WERI-Rb-1 (cell line): ENCODE measurements at regions not wholly inside any gene's neighbourhood (a gene's known extent, or its start where the extent isn't known, plus 50 kb on each side); places are given as distances from the start of the nearest gene placed in this dataset.

Source experiments
- DNase-seq: peaks from one replicate; pipeline ENCODE4 v3.0.0-alpha.2; 2020
- H3K27ac ChIP-seq: fragments of 250-450 bp; sonication (Bioruptor Pico); 2 replicates; pipeline ENCODE4 v1.5.1; 2020; ENCODE audit warnings: mild to moderate bottlenecking, moderate library complexity
- H3K27me3 ChIP-seq: fragments of 250-450 bp; sonication (Bioruptor Pico); 2 replicates; pipeline ENCODE4 v1.5.1; 2021; ENCODE audit warnings: mild to moderate bottlenecking, low read depth, moderate library complexity; ENCODE audit not compliant: insufficient read depth, severe bottlenecking
- H3K36me3 ChIP-seq: fragments of 250-450 bp; sonication (Bioruptor Pico); 2 replicates; pipeline ENCODE4 v1.5.1; 2020; ENCODE audit warnings: mild to moderate bottlenecking, moderate library complexity
- H3K4me3 ChIP-seq: 2 replicates; pipeline ENCODE4 v1.5.1; 2011; ENCODE audit warnings: low read depth, mild to moderate bottlenecking, control low read depth, low read length
- H3K9me3 ChIP-seq: fragments of 250-450 bp; sonication (Bioruptor Pico); 2 replicates; pipeline ENCODE4 v1.5.1; 2021; ENCODE audit warnings: mild to moderate bottlenecking, moderate library complexity; ENCODE audit not compliant: severe bottlenecking
- TF ChIP-seq, protein P1 (sequence below): IDR thresholded peaks from 2 replicates; pipeline ENCODE4 v1.5.1; 2011; ENCODE audit warnings: low read depth, mild to moderate bottlenecking, control low read depth, inconsistent platforms, low read length

DNA sequence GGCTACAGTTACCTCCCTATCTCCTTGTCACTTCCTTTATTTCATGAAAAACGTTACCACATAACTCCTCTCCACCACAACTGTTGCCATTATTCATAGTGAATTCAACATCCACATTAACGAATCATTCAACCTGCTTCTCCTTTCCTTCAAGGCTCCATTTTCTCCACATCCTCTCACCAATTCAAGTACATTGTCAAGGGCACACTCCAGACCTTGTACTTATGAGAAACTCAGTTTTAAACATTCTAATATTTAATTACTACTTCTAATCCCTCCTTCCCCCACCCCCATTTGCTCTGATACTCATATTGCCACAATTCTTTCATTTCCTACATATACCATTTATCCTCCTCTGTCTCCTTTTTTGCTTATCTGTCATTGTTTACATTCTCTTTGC lies 871.2 kb downstream of the TUSC7 start:
- Histone ChIP-seq H3K4me3 (no peak overlapping the region), H3K27ac (no peak overlapping the region), H3K27me3 (peaks cover 19% of the 10 kb centered on the region), H3K36me3 (no peaks in the 10 kb centered on the region), H3K9me3 (no peaks in the 10 kb centered on the region)
- TF ChIP-seq, protein P1, sequence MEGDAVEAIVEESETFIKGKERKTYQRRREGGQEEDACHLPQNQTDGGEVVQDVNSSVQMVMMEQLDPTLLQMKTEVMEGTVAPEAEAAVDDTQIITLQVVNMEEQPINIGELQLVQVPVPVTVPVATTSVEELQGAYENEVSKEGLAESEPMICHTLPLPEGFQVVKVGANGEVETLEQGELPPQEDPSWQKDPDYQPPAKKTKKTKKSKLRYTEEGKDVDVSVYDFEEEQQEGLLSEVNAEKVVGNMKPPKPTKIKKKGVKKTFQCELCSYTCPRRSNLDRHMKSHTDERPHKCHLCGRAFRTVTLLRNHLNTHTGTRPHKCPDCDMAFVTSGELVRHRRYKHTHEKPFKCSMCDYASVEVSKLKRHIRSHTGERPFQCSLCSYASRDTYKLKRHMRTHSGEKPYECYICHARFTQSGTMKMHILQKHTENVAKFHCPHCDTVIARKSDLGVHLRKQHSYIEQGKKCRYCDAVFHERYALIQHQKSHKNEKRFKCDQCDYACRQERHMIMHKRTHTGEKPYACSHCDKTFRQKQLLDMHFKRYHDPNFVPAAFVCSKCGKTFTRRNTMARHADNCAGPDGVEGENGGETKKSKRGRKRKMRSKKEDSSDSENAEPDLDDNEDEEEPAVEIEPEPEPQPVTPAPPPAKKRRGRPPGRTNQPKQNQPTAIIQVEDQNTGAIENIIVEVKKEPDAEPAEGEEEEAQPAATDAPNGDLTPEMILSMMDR, result no peak
- no peak for DNase-seq

DNA sequence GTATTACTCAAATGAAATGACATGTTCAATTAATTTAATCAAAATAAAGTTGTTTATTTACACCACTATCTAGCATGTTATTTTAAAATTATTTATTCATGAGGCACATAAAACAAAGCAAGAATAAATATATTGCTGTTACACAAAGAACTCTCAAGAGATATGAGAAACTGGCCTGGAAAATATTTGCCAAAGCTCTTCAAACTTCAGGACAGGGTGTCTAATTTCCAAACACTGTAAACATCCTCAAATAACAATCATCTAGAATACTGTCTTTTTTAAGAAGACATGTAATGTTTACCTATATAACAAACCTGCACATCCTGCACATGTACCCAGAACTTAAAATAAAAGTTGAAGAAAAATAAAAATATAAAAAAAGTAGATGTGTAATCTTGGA lies 876.6 kb downstream of the TUSC7 start:
- DNase-seq, result no peak
- H3K4me3 ChIP-seq, result no peak overlapping the region
- H3K9me3 ChIP-seq, result no peaks in the 10 kb centered on the region
- H3K27me3 ChIP-seq, result peaks cover 7% of the 10 kb centered on the region
- no peaks in the 10 kb centered on the region for H3K36me3 ChIP-seq
- TF ChIP-seq, protein P1, result no peak
- H3K27ac ChIP-seq, result no peak overlapping the region

DNA sequence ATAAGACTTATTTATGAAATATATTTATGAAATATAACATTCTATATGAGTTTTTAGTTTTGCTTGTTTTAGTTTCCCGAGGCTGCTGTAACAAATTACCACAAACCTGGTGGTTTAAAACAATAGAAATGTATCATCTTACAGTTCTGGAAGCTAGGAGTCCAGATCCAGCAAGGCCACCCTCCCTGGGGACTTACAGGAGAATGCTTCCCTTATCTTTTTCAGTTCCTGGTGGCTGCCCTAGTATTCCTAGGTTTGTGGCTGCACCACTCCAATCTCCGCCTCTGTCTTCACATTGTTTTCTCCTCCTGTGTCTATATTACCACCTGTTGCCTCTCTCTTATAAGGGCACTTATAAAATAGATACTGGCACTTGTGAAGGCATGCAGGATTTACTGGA lies 877.8 kb downstream of the TUSC7 start:
- Histone ChIP-seq H3K27ac (no peak overlapping the region), H3K9me3 (no peaks in the 10 kb centered on the region), H3K4me3 (no peak overlapping the region), H3K27me3 (peaks cover 16% of the 10 kb centered on the region), H3K36me3 (no peaks in the 10 kb centered on the region)
- TF ChIP-seq, protein P1, result no peak
- DNase-seq, result no peak

DNA sequence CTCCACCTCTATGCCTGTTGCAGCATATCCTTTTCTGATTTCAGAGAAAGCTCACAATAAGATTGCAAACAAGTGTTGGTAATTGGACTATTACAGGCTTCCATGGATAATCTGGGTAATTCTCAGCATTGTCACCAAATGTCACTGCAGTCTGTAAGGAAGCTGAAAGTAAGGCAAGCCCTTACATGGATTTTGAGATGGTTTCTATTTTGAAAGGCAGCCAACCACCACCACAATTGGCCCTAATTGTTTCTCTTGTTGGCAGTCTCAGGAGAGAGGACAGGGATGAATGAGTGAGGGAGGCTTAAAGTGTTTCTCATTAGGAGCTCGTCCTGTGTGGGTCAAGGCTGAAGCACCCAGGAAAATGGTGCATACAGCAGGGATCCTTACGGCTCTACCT lies 879.9 kb downstream of the TUSC7 start:
- Histone ChIP-seq H3K4me3 (no peak overlapping the region), H3K27me3 (peaks cover 27% of the 10 kb centered on the region), H3K27ac (no peak overlapping the region), H3K9me3 (no peaks in the 10 kb centered on the region), H3K36me3 (no peaks in the 10 kb centered on the region)
- TF ChIP-seq, protein P1, result no peak
- no peak for DNase-seq

DNA sequence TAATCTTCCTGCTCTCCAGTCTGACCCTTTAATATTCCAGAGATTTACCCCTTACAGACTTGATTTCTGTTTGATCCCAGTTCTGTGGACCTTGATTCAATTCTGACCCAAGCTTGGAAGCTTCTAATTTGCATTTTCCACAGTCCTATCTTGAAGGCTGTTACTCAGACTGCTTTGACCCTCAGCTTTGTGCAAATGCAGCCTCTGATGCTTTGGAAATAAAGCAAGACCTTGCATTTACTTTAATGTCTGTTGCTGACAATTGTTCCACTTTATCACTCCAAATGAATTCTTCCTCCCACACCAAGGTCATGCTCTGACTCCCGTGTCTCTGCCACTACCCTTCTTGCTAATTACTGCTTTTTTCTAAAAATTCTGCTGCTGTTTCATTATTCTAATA lies 886.0 kb downstream of the TUSC7 start:
- H3K27me3 ChIP-seq, result peaks cover 49% of the 10 kb centered on the region
- no peak overlapping the region for H3K4me3 ChIP-seq
- no peaks in the 10 kb centered on the region for H3K9me3 ChIP-seq
- H3K36me3 ChIP-seq, result no peaks in the 10 kb centered on the region
- TF ChIP-seq, protein P1, result no peak
- no peak for DNase-seq
- H3K27ac ChIP-seq, result no peak overlapping the region

DNA sequence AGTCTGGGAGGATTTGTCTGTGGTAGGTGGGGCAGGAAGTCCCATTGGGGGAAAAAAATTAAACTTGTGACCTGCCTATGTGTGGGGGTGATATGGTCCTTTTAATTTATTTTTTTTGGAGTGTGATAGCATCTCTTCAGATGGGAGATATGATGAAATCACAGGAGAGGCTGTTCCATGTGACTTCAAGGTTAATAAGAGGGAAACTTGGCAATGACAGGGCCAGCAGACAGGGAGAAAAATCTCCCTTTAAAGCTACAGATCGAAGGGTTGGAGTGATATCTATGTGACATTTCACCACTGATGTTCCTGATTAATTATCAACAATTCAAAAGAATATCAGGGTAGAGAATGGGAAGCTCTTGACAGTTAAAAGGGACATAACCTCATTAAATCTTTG lies 886.9 kb downstream of the TUSC7 start:
- no peak for DNase-seq
- Histone ChIP-seq H3K4me3 (no peak overlapping the region), H3K27ac (no peak overlapping the region), H3K27me3 (peaks cover 51% of the 10 kb centered on the region), H3K9me3 (no peaks in the 10 kb centered on the region), H3K36me3 (no peaks in the 10 kb centered on the region)
- TF ChIP-seq, protein P1, result no peak
